ENCODE measurements at regions not wholly inside any gene's neighbourhood (a gene's known extent, or its start where the extent isn't known, plus 50 kb on each side); places are given as distances from the start of the nearest gene placed in this dataset.
"Not testable (repeated sequence)": the region's sequence is repeated elsewhere in the genome, so short reads cannot be mapped to it uniquely, and the experiment has no call there.

DNA sequence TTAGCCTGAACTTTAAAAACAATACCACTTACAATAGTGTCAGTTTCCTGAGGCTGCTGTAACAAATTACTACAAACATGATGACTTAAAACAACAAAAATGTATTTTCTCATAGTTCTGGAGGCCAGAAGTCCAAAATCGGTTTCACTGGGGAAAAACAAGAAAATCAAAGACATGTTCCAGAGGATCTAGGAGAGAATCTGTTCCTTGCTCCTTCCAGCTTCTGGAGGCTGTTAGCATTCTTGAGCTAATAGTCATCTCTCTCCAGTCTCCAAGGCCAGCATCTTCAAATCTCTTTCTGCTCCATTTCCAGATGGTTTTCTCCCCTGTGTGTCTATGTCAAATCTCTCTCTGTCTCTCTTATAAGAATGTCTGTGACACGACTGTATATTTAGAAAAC, 67.6 kb upstream of the TEAD1 start:
- H3K9me3 Mint-ChIP-seq: peaks cover 8% of the 10 kb centered on the region

GRCh38 chr11:12608678-12609077, 65.5 kb upstream of the TEAD1 start:
- H3K36me3 Mint-ChIP-seq (ENCODE audit: low read depth); H3K27ac Mint-ChIP-seq; H3K4me3 Mint-ChIP-seq; H3K4me1 Mint-ChIP-seq; POLR2A ChIA-PET; CTCF ChIA-PET; DNase-seq: not testable (repeated sequence)
- peaks cover 24% of the 10 kb centered on the region for H3K27me3 Mint-ChIP-seq
- H3K9me3 Mint-ChIP-seq: peaks cover 10% of the 10 kb centered on the region

More for the DNA sequence above, 67.6 kb upstream of the TEAD1 start:
- Mint-ChIP-seq H3K27ac (no peak overlapping the region), H3K27me3 (peaks cover 24% of the 10 kb centered on the region), H3K36me3 (ENCODE audit: low read depth) (no peaks in the 10 kb centered on the region), H3K4me1 (no peaks in the 10 kb centered on the region), H3K4me3 (no peak overlapping the region)
- no peak for DNase-seq
- ChIA-PET CTCF (no interaction called here), POLR2A (no interaction called here)

- Mint-ChIP-seq H3K9me3 (peaks cover 10% of the 10 kb centered on the region), H3K36me3 (ENCODE audit: low read depth) (no peaks in the 10 kb centered on the region), H3K4me1 (no peaks in the 10 kb centered on the region), H3K4me3 (no peak overlapping the region), H3K27me3 (peaks cover 18% of the 10 kb centered on the region), H3K27ac (no peak overlapping the region)
- ChIA-PET POLR2A (no interaction called here), CTCF (no interaction called here)
- no peak for DNase-seq
Observed at GRCh38 chr11:12611352-12611751, 62.9 kb upstream of the TEAD1 start.

DNA sequence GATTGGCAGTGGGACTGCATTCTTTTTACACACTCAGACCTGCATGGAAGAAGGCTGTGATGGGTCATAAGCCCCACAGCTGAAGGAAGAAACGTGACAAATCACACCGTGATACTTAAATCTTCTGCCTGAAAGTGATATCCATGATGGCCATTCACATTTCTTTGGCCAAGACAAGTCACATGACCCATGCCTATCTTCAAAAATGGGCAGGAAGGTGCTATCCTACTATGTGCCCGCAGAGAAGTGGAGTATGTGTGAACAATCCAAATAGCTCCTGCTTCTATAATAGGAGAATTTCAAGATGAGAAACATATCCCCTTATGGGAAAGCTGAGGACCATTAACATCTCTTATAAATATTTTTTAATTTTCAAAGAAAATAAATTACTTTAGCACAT, 56.6 kb upstream of the TEAD1 start:
- DNase-seq: no peak
- Mint-ChIP-seq H3K27ac (no peak overlapping the region), H3K9me3 (no peaks in the 10 kb centered on the region), H3K27me3 (peaks cover 14% of the 10 kb centered on the region), H3K36me3 (ENCODE audit: low read depth) (no peaks in the 10 kb centered on the region), H3K4me1 (no peaks in the 10 kb centered on the region), H3K4me3 (no peak overlapping the region)
- ChIA-PET CTCF (no interaction called here), POLR2A (no interaction called here)

GRCh38 chr11:12618743-12619540, 55.3 kb upstream of the TEAD1 start:
- no peak overlapping the region for H3K4me3 Mint-ChIP-seq
- H3K36me3 Mint-ChIP-seq (ENCODE audit: low read depth): no peaks in the 10 kb centered on the region
- POLR2A ChIA-PET: no interaction called here
- H3K9me3 Mint-ChIP-seq: peaks cover under 1% of the 10 kb centered on the region
- H3K27me3 Mint-ChIP-seq: peaks cover 7% of the 10 kb centered on the region
- H3K4me1 Mint-ChIP-seq: no peaks in the 10 kb centered on the region
- CTCF ChIA-PET: no interaction called here
- H3K27ac Mint-ChIP-seq: no peak overlapping the region
- DNase-seq: no peak

GRCh38 chr11:12623869-12624268, 50.4 kb upstream of the TEAD1 start:
- CTCF ChIA-PET: no interaction called here
- POLR2A ChIA-PET: no interaction called here

More at GRCh38 chr11:12623869-12624268, 50.4 kb upstream of the TEAD1 start:
- peaks cover 3% of the 10 kb centered on the region for H3K27me3 Mint-ChIP-seq
- DNase-seq: no peak
- H3K36me3 Mint-ChIP-seq (ENCODE audit: low read depth): no peaks in the 10 kb centered on the region
- H3K4me1 Mint-ChIP-seq: no peaks in the 10 kb centered on the region
- peaks cover 4% of the 10 kb centered on the region for H3K9me3 Mint-ChIP-seq
- no peak overlapping the region for H3K4me3 Mint-ChIP-seq
- H3K27ac Mint-ChIP-seq: no peak overlapping the region

Measured in activated CD4-positive, alpha-beta T cell treated with anti-CD3 and anti-CD28 coated beads, Interleukin-2, amount 10 ng/mL, durations not matched to agents 7 days and 5 days (primary cell).